ENCODE measurements at regions not wholly inside any gene's neighbourhood (a gene's known extent, or its start where the extent isn't known, plus 50 kb on each side); places are given as distances from the start of the nearest gene placed in this dataset.

DNA sequence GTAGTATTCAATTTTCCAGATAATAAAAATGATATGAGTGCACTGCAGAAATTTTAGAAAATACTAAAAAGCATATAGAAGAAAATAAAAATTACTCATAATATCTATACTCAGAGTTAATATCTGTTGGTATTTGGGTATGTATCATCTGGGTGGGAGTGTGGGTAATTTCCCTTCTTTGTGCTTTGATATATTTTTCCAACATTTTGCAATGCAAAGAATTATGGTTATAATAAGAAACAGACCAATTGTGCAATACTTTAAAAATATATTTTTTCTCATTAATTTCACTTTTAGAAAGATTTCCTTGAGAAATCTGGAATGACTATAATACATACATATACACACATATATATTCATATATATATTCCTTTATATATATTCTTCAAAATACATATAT is 665.7 kb downstream of the ADGRL2 start:
- no peaks in the 10 kb centered on the region for H3K27me3 Mint-ChIP-seq
- H3K9me3 Mint-ChIP-seq (ENCODE audit: low read depth) = no peaks in the 10 kb centered on the region
- no peaks in the 10 kb centered on the region for H3K4me1 Mint-ChIP-seq (ENCODE audit: low read depth)
- H3K27ac Mint-ChIP-seq = no peak overlapping the region
- no peaks in the 10 kb centered on the region for H3K36me3 Mint-ChIP-seq
- H3K4me3 Mint-ChIP-seq = no peak overlapping the region

DNA sequence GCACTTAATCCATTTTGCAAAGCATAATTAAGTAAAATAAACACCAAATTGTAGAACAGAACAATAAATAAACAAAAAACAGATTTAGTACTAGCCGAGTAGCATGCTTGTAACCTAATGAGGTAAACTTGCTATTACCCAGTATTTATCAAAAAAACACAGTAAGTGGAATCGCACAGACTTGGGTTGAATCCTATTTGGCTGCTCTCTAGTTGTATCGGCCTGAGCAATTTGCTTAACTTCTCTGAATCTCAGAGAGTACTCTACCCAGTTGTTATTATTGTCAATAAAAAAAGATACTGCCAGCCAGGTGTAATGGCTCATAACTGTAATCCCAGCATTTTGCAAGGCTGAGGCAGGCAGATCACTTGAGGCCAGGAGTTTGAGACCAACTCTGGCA is 664.3 kb downstream of the ADGRL2 start:
- H3K4me3 Mint-ChIP-seq = no peak overlapping the region
- H3K27ac Mint-ChIP-seq = no peak overlapping the region
- peaks cover 6% of the 10 kb centered on the region for H3K9me3 Mint-ChIP-seq (ENCODE audit: low read depth)
- H3K36me3 Mint-ChIP-seq = no peaks in the 10 kb centered on the region
- H3K4me1 Mint-ChIP-seq (ENCODE audit: low read depth) = no peaks in the 10 kb centered on the region
- no peaks in the 10 kb centered on the region for H3K27me3 Mint-ChIP-seq

DNA sequence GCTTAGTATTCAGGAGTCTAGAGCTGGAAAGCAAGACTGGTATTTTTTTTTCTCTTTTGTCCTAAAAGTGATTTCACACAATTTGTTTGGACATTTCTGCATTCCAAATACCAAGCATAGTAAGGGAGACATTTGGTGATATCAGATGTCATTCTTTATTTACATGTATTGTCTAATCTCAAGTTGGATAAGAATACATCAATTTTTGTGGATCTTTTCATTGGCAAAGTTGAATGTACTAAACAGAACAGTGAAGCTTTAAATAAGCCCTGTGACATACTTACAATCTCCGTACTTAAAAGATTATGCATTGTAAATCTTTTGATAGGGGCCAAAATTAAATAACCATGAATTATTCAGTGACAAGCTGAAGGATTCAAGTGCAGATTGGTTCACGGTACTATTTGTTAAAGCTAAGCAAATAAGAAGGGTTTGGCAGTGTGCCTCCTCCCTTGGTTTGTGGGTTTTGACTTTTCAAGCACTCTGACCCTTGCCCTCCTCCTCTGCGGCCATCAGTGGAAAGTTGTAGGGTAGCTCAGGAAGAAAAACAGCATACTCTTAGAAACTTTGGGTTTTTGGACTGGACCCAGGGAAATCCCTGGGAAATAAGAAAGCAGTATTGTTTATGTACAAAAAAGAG is 663.7 kb downstream of the ADGRL2 start:
- Mint-ChIP-seq H3K4me3 (no peak overlapping the region), H3K27me3 (no peaks in the 10 kb centered on the region), H3K36me3 (no peaks in the 10 kb centered on the region), H3K4me1 (ENCODE audit: low read depth) (no peaks in the 10 kb centered on the region), H3K27ac (no peak overlapping the region), H3K9me3 (ENCODE audit: low read depth) (peaks cover 6% of the 10 kb centered on the region)

DNA sequence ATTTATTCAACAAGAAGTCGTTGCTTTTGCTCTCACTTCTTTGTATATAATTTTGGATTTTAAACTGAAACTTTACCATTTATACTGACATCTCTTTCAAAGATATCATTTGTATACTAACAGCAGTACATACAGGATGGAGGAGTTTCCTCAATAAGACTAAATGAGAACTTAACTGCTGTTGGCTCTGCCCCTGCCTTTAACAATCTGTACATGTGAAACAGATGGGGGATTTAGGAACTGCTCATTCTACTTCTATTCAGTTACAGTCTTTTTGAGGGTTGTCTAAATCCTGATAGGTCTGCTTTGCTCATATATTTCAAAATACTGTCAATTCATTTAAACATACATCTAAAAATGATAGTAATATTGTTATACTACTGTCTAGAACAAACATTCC is 663.2 kb downstream of the ADGRL2 start:
- Mint-ChIP-seq H3K27ac (no peak overlapping the region), H3K4me1 (ENCODE audit: low read depth) (no peaks in the 10 kb centered on the region), H3K36me3 (no peaks in the 10 kb centered on the region), H3K4me3 (no peak overlapping the region), H3K27me3 (no peaks in the 10 kb centered on the region), H3K9me3 (ENCODE audit: low read depth) (peaks cover 6% of the 10 kb centered on the region)

DNA sequence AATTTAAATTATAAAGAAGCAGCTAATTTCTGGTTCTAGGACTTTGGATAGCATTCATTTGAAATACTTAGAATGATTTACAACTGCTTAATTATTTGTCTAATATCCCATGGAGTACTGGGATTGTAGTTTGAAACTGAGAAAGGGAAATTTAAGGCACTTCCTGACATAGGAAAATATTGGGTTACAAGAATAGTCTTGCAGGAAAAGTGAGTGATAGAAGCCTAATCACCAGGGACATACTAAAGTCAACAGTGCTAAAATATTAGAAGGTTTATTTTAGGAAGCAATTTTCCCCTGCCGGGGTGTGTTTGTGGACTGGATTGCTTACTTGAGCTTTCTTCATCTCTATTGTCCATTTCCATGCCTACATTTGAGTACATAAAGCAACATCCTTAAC is 661.6 kb downstream of the ADGRL2 start:
- no peaks in the 10 kb centered on the region for H3K36me3 Mint-ChIP-seq
- no peaks in the 10 kb centered on the region for H3K27me3 Mint-ChIP-seq
- no peak overlapping the region for H3K4me3 Mint-ChIP-seq
- no peaks in the 10 kb centered on the region for H3K4me1 Mint-ChIP-seq (ENCODE audit: low read depth)
- H3K27ac Mint-ChIP-seq = no peak overlapping the region
- peaks cover 6% of the 10 kb centered on the region for H3K9me3 Mint-ChIP-seq (ENCODE audit: low read depth)

DNA sequence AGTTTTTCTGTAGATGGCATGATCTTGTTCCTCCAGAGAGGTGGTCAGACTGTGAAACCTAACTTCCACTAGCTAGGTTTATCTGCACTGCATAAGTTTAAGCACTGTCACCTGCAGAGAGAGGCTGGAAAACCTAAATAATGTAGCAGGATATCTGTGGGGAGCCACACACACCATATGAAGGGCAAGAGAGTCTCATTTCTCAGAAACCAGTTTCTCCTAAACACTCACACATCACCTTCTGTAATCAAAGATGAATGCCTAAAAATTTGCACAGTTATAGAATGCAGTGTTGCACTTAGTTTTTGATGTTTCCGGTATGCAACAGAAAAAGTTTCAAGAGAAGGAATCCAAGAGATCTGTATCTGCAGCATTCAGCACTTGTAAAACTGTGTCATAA is 654.6 kb downstream of the ADGRL2 start:
- no peak overlapping the region for H3K4me3 Mint-ChIP-seq
- no peaks in the 10 kb centered on the region for H3K4me1 Mint-ChIP-seq (ENCODE audit: low read depth)
- peaks cover 18% of the 10 kb centered on the region for H3K9me3 Mint-ChIP-seq (ENCODE audit: low read depth)
- H3K27me3 Mint-ChIP-seq = no peaks in the 10 kb centered on the region
- no peak overlapping the region for H3K27ac Mint-ChIP-seq
- no peaks in the 10 kb centered on the region for H3K36me3 Mint-ChIP-seq

DNA sequence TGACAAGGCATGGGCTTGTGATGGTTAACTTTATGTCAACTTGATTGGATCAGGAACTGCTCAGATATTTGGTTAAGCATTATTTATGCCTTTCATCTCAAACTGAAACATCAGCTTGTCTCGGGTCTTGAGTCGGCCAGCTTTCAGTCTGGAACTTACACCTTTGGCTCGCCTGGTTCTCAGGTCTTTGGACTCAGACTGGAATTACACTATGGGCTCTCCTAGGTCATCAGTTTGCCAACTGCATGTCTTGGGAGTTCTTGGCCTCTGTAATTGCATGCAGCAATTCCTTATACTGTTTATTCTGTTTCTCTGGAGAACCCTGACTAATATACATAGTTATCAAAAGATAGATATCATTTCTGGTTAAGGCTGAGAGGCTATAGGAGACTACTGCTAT is 653.7 kb downstream of the ADGRL2 start:
- Mint-ChIP-seq H3K27me3 (no peaks in the 10 kb centered on the region), H3K4me1 (ENCODE audit: low read depth) (no peaks in the 10 kb centered on the region), H3K4me3 (no peak overlapping the region), H3K27ac (no peak overlapping the region), H3K9me3 (ENCODE audit: low read depth) (peaks cover 18% of the 10 kb centered on the region), H3K36me3 (no peaks in the 10 kb centered on the region)

DNA sequence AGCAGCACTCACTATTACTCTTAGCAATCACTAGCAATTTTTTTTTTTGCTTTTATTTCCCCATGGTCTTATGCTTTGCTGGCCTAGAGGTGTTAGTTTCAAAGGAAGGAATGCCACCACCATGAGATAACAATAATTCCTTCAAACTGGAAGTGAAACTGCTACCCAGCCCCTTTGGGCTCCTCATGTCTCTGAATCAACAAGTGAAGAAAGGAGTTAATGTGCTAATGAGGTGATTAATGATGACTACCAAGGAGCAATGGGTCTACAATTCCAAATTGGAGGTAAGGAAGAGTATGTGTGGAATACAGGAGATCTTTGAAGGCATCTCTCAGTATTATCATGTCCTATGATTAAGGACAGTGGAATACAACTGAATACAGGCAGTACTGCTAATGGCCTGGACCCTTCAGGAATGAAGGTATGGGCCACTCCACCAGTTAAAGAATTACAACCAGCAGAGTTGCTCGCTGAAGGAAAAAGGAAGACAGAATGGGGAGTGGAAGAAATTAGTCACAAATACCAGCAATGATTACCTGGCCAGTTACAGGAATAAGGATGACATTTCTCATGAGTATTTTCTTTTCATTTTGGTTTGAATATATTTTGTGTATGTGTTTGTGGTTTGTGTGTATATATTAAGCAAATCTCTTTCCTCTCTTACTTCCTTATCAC is 652.9 kb downstream of the ADGRL2 start:
- Mint-ChIP-seq H3K4me3 (no peak overlapping the region), H3K36me3 (no peaks in the 10 kb centered on the region), H3K9me3 (ENCODE audit: low read depth) (peaks cover 18% of the 10 kb centered on the region), H3K4me1 (ENCODE audit: low read depth) (no peaks in the 10 kb centered on the region), H3K27ac (no peak overlapping the region), H3K27me3 (no peaks in the 10 kb centered on the region)

DNA sequence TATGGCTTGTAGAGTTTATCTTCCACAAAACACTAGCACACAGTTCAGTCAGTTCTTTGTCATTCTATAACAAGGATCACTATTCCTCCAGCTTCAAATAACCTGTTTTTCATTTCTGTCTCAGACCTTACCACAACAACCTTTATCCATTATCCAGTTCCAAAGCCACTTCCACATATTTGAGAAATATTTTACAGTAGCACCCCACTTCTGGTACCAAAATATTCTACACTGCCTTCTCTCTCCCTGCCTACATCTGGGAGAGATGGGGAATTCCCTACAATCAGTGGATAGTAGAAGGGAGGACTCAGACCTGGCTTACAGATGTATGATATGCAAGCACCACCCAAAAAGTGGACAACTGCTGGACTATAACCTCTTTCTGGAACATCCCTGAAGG is 651.4 kb downstream of the ADGRL2 start:
- no peaks in the 10 kb centered on the region for H3K36me3 Mint-ChIP-seq
- H3K4me1 Mint-ChIP-seq (ENCODE audit: low read depth) = no peaks in the 10 kb centered on the region
- H3K4me3 Mint-ChIP-seq = no peak overlapping the region
- no peak overlapping the region for H3K27ac Mint-ChIP-seq
- H3K9me3 Mint-ChIP-seq (ENCODE audit: low read depth) = peaks cover 18% of the 10 kb centered on the region
- no peaks in the 10 kb centered on the region for H3K27me3 Mint-ChIP-seq

DNA sequence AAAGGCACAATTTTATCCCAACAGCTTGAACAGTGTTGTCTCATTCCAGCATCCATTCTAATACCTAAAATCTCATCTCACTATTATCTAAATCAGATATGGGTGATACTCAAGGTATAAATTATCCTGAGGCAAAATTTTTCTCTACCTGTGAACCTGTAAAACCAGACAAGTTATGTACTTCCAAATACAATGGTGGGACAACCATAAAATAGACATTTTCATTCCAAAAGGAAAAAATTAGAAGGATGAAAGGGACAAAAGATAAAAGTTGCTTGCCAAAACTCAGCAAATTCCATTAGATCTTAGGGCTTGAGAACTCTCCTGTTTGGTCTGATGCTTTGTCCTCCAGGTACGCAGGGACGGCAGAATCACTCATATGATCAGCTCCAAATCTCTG is 650.5 kb downstream of the ADGRL2 start:
- Mint-ChIP-seq H3K27me3 (no peaks in the 10 kb centered on the region), H3K4me3 (no peak overlapping the region), H3K36me3 (no peaks in the 10 kb centered on the region)

DNA sequence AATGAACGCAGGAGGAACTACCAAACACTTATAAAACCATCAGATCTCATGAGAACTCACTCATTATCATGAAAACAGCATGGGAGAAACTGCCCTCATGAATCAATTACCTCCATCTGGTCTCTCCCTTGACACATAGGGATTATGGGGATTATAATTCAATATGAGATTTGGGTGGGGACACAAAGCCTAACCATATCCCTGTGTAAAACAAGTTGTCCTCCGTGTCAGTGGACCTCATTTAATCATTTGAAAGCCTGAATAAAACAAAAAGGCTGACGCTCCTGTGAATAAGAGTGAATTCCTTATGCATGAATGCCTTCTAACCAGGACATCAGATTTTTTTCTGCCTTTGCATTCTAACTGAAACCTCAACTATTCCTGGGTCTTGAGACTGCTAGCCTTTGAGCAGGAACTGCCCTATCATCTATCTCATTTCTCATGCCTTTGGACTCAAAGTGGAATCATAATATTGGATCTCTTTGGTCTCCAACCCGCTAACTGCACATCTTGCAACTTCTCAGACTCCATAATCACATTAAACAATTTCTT is 648.8 kb downstream of the ADGRL2 start:
- H3K27me3 Mint-ChIP-seq = no peaks in the 10 kb centered on the region
- no peak overlapping the region for H3K27ac Mint-ChIP-seq
- no peaks in the 10 kb centered on the region for H3K36me3 Mint-ChIP-seq
- H3K4me1 Mint-ChIP-seq (ENCODE audit: low read depth) = no peaks in the 10 kb centered on the region
- H3K9me3 Mint-ChIP-seq (ENCODE audit: low read depth) = peaks cover 18% of the 10 kb centered on the region
- no peak overlapping the region for H3K4me3 Mint-ChIP-seq

More for the DNA sequence above, 650.5 kb downstream of the ADGRL2 start:
- H3K9me3 Mint-ChIP-seq (ENCODE audit: low read depth) = peaks cover 18% of the 10 kb centered on the region
- no peak overlapping the region for H3K27ac Mint-ChIP-seq
- H3K4me1 Mint-ChIP-seq (ENCODE audit: low read depth) = no peaks in the 10 kb centered on the region

DNA sequence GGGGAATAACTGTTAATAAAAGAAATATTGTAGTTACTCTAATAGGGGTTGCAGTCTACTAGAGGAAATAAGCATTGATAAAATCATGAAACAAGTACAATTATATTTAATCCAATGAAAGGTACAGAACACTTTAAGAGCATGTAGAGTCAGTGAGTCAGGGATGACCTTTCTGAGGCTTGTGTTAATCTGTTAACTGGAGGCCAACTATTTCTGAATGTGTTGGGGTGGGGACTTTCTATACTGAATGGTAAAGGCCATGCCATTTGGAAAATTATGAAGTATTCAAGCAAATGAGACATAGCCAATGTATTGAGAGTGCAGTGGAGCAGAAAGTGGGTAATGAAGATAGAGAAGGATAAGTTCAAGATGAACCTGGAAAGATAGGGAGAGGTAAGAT is 646.2 kb downstream of the ADGRL2 start:
- Mint-ChIP-seq H3K27me3 (no peaks in the 10 kb centered on the region), H3K27ac (no peak overlapping the region), H3K4me1 (ENCODE audit: low read depth) (no peaks in the 10 kb centered on the region), H3K36me3 (no peaks in the 10 kb centered on the region), H3K4me3 (no peak overlapping the region), H3K9me3 (ENCODE audit: low read depth) (peaks cover 2% of the 10 kb centered on the region)

DNA sequence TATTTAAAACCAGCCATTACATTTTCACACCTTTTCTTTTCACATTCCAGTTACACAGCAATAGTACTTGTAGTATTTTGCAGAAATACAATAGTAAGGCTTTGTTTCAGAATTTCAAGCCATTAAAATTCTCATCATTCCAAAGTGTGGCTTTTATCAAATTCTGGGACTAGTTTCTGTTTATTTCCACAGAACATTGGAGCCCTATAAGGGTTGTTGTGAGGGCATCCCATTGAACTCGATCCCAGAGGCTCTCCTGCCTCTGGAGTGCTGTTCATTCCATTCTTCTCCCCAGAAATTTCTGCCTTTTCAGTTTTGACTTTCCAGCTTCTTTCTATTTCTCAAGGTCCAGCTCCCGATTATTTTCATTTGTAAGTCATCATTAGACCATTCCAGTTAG is 645.5 kb downstream of the ADGRL2 start:
- H3K27ac Mint-ChIP-seq = no peak overlapping the region
- no peaks in the 10 kb centered on the region for H3K9me3 Mint-ChIP-seq (ENCODE audit: low read depth)
- no peaks in the 10 kb centered on the region for H3K27me3 Mint-ChIP-seq
- H3K36me3 Mint-ChIP-seq = no peaks in the 10 kb centered on the region
- no peaks in the 10 kb centered on the region for H3K4me1 Mint-ChIP-seq (ENCODE audit: low read depth)
- no peak overlapping the region for H3K4me3 Mint-ChIP-seq

DNA sequence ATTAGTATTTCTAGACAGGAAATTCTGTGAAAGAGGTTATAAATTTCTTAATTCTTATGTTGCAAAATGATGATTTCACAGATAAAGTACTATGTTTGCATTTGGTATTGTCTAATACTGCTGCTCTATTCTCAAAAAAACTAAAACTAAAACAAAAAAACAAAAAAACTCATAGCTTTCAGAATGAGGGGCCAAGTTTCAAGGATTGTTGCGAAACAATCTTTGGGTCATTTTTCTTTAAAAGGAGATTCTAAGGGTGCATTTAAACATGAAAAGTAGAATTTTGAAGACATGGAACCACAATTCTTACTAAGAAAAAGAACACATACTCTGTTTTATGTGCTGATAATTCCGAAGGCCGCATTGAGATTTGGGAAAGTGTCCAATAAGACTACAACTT is 645.1 kb downstream of the ADGRL2 start:
- H3K27me3 Mint-ChIP-seq = no peaks in the 10 kb centered on the region
- no peak overlapping the region for H3K27ac Mint-ChIP-seq
- H3K9me3 Mint-ChIP-seq (ENCODE audit: low read depth) = no peaks in the 10 kb centered on the region
- no peak overlapping the region for H3K4me3 Mint-ChIP-seq
- H3K36me3 Mint-ChIP-seq = no peaks in the 10 kb centered on the region
- H3K4me1 Mint-ChIP-seq (ENCODE audit: low read depth) = no peaks in the 10 kb centered on the region

DNA sequence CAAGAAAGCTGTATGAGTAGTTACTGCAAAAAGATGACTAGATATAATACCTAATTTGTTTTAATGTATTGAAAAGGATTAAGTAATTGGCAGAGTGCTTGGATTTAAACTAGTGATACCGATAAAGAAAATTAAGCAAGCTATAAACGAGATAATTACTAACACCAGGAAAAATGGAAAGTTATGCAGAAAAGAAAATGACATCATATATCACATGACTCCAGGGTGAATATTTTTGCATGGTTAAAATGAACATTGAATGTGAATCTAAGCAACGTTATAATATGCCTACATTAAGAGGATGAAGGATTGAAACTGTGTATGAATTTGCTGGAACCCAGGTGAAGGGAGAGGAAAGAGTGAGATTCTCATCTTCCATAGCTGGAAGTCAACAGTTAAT is 644.4 kb downstream of the ADGRL2 start:
- no peak overlapping the region for H3K27ac Mint-ChIP-seq
- no peaks in the 10 kb centered on the region for H3K36me3 Mint-ChIP-seq
- H3K4me3 Mint-ChIP-seq = no peak overlapping the region
- H3K9me3 Mint-ChIP-seq (ENCODE audit: low read depth) = no peaks in the 10 kb centered on the region
- H3K4me1 Mint-ChIP-seq (ENCODE audit: low read depth) = no peaks in the 10 kb centered on the region
- no peaks in the 10 kb centered on the region for H3K27me3 Mint-ChIP-seq

DNA sequence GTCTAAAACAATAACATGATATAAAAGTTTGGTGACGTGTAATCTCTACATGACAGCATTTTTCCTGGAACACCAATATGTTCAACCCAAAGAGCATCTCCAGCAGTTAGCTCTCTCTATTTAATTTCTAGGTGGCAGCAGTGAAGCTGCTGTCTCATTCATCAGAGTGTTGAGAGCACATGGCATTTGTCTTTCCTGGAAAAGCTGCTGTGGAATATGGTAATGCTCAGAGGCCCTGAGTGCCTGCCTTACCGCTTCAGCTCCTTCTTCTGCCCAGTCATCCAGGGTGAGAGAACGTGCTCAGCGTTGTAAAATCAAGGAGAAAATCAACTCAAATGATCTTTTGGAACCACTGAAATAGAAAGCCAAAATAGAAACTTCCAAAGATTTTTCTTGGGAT is 640.7 kb downstream of the ADGRL2 start:
- Mint-ChIP-seq H3K9me3 (ENCODE audit: low read depth) (no peaks in the 10 kb centered on the region), H3K27me3 (no peaks in the 10 kb centered on the region), H3K4me1 (ENCODE audit: low read depth) (no peaks in the 10 kb centered on the region), H3K27ac (no peak overlapping the region), H3K4me3 (no peak overlapping the region), H3K36me3 (no peaks in the 10 kb centered on the region)
